ENCODE measurements at regions not wholly inside any gene's neighbourhood (a gene's known extent, or its start where the extent isn't known, plus 50 kb on each side); places are given as distances from the start of the nearest gene placed in this dataset.

GRCh38 chr7:135828604-135829003, 80.0 kb upstream of the FAM180A start:
- no peak for DNase-seq (ENCODE audit: low read depth in 2 of 2)

DNA sequence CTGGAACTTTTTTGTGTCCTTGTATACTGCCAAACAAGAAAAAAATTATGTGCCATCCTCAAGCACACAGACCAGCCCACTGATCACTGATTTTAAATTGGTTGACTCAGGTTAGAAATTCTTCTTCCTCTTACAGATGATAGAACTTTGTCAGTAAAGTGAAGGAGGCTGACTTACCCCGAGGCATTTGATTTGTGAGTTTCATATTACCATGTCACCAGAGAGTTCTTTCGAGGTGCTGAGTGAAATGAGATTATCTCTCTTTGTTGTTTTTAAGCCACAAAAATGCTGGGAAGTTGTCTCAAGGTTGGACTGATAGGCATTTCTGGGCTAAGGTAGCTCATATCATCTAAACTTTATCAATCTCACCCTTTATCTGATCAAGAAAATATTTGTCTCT, 78.8 kb upstream of the FAM180A start:
- DNase-seq (ENCODE audit: low read depth in 2 of 2), result no peak

- DNase-seq (ENCODE audit: low read depth in 2 of 2), result no peak
Measured at GRCh38 chr7:135825406-135825805, 76.8 kb upstream of the FAM180A start.

- no peak for DNase-seq (ENCODE audit: low read depth in 2 of 2)
Measured at GRCh38 chr7:135822376-135822775, 73.8 kb upstream of the FAM180A start.

GRCh38 chr7:135817583-135817982, 69.0 kb upstream of the FAM180A start:
- no peak for DNase-seq (ENCODE audit: low read depth in 2 of 2)

- DNase-seq (ENCODE audit: low read depth in 2 of 2), result no peak
Measured at GRCh38 chr7:135815033-135815432, 66.4 kb upstream of the FAM180A start.

- no peak for DNase-seq (ENCODE audit: low read depth in 2 of 2)
Measured at GRCh38 chr7:135812148-135812547, 63.5 kb upstream of the FAM180A start.

- DNase-seq (ENCODE audit: low read depth in 2 of 2), result no peak
Measured at GRCh38 chr7:135811506-135811905, 62.9 kb upstream of the FAM180A start.

DNA sequence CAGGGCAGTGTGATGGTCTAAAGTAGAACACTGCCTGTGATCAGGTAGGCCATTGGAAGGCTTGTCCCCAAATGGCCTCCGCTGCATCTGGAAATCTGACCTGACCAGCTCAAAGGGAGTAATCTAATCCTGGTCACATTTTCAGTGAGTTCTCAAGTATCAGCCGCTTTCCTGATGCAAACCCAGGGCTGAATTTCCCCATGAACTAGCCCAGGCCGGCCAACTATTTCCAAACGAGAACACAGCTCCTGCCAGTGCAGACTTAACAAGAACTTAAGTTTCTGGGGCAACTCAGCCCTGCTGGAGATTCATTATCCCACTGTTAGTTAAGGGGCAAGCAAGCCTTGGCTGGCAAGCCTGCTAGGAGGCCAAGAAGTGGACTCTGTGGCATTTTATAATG, 59.6 kb upstream of the FAM180A start:
- no peak for DNase-seq (ENCODE audit: low read depth in 2 of 2)

DNA sequence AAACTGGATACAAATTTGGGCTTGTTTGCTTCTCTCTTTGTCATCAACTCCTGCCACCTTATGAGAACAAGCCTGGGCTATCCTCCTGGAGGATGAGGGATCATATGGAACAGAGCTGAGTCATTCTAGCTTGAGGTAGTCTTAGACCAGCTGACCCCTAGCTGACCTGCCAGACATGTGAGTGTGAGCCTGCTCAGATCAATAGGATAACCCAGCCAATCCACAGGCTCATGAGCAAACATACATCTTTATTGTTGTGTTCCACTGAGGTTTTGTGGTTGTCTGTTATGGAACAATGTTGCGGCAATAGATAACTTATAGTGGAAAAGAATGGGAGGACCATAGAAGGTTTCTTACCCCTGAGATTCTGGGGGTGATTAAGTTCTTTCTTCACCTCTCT, 54.5 kb upstream of the FAM180A start:
- no peak for DNase-seq (ENCODE audit: low read depth in 2 of 2)

DNA sequence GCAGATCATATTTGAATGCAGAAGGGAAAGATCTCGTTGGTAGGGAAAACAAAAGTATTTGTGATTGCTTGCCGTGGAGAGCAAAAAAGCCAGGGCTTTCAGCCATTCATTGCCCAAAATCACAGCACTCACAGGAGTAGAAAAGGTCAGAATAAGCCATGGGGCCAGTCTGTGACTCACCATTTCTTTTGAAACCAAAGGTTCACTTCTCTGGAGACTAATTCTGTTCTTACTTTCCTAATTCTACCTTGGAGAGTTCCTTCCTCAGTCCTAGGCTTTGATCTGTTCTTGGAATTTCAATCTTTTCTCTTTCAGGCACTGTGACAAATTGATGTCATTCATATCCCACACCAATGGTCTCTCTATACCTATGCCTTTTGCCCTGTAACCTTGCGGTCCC, 54.1 kb upstream of the FAM180A start:
- no peak for DNase-seq (ENCODE audit: low read depth in 2 of 2)

DNA sequence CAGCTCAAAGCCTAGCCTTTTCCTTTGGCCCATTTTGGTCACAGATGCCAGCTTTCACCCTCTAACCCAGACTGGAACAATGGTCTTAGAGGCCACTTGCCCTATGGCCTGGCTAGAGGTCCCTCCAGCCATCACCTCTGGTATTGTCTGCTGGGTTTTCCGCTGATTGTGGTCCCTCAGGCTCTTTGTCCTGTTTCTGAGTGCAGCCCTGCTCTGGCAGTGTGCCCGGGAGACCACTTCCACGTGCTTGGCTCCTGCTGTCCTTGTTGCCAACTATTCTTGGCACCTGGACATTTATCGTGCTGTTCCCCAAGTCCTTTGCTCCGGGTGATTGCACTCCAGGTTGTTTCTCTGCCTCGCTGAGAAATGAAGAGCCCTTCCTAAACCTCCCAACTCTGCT, 53.3 kb upstream of the FAM180A start:
- no peak for DNase-seq (ENCODE audit: low read depth in 2 of 2)

GRCh38 chr7:135801045-135801693, 52.6 kb upstream of the FAM180A start:
- DNase-seq (ENCODE audit: low read depth in 2 of 2), result peak; percentile 26 to 36

DNA sequence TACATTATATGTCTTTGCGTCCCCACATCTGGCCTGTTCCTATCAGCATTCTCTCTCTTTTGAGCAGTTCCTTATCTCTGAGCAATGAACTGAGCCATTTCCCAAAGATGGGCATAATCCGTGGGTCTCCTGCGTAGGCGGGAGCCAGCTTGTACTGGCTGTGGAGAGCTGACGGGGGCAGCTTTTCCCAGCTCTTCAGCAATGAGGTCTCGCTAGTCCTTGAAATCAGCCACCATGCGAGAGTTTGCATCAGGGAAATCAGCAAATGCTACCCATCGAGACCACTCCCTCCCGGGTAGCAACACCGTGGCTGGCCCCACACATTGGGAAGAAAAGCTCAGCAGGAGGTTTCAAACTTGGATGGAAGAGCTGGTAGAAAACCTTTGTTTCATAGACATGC, 51.9 kb upstream of the FAM180A start:
- DNase-seq (ENCODE audit: low read depth in 2 of 2), result no peak

GRCh38 chr7:135799881-135800280, 51.3 kb upstream of the FAM180A start:
- no peak for DNase-seq (ENCODE audit: low read depth in 2 of 2)
